Keratinocyte (primary cell): ENCODE measurements at regions not wholly inside any gene's neighbourhood (a gene's known extent, or its start where the extent isn't known, plus 50 kb on each side); places are given as distances from the start of the nearest gene placed in this dataset.

Source experiments
- CTCF ChIP-seq, 3 experiments: IDR thresholded peaks in 1 of 3; conservative IDR thresholded peaks in 1 of 3; optimal IDR thresholded peaks in 1 of 3; 2 replicates in 2 of 3; 3 replicates in 1 of 3; pipeline versions ENCODE3 to v1.5.1; 2011; ENCODE audit warnings: low read length in 3 of 3, mild to moderate bottlenecking in 3 of 3, moderate library complexity in 2 of 3, control low read depth in 1 of 3, inconsistent platforms in 1 of 3; ENCODE audit not compliant: insufficient read depth in 2 of 3; ENCODE audit errors: extremely low read depth in 1 of 3
- EZH2 ChIP-seq: IDR thresholded peaks from one replicate; pipeline ENCODE4 v1.6.1; 2012; ENCODE audit warnings: inconsistent platforms, mild to moderate bottlenecking, low read length, moderate library complexity

GRCh38 chr2:76478266-76479035 is 767.7 kb upstream of the GCFC2 start:
- no peak for TF ChIP-seq EZH2
- no peak for TF ChIP-seq CTCF (optimal IDR thresholded peaks at IDR 0.05 in 1 of 3, IDR thresholded peaks at IDR 0.05 in 1 of 3, conservative IDR thresholded peaks at IDR 0.05 in 1 of 3; ENCODE audit: extremely low read depth in 1 of 3, insufficient read depth in 2 of 3, low read length in 3 of 3)
